ENCODE measurements at regions not wholly inside any gene's neighbourhood (a gene's known extent, or its start where the extent isn't known, plus 50 kb on each side); places are given as distances from the start of the nearest gene placed in this dataset.
"Not testable (repeated sequence)": the region's sequence is repeated elsewhere in the genome, so short reads cannot be mapped to it uniquely, and the experiment has no call there.

DNA sequence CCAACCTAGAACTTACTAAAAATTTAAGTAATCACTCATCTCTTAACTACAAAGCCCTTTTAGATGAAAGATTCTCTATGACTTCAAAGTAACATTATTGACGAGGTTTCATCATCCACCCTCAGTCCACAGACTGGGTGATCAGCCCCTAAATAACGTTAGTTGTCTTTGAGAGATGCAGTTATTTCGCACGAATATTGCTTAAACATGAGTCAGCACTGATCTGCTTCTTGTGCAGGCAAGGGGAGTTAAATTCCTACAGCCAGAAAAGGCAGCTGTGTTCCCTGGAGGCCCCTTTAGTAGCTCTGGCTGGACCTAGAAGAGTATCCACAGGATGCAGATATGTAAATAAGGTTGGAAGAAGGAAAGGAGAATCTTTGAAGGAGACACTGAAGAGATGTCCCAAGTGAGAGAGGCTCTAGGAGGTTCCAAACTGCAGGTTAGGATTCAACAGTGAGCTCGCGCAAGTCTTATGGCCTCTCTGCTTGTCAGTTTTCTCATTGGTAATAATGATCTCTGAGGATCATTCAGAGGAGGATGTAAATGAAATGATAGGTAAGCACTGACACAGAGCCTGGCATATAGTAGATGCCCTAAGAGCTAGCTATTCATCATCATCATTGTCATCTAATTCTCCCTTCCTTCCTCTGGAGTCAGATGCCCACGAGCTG, 122.2 kb upstream of the MAN2A1 start:
- Mint-ChIP-seq H3K4me1 (ENCODE audit: low read depth) (no peaks in the 10 kb centered on the region), H3K27ac (no peak overlapping the region), H3K36me3 (ENCODE audit: low read depth) (no peaks in the 10 kb centered on the region), H3K4me3 (no peak overlapping the region), H3K9me3 (no peaks in the 10 kb centered on the region), H3K27me3 (no peaks in the 10 kb centered on the region)
- intact Hi-C loops (cut with micrococcal nuclease) = no loop called here

GRCh38 chr5:109566361-109566760, 123.4 kb upstream of the MAN2A1 start:
- Mint-ChIP-seq H3K9me3 (no peaks in the 10 kb centered on the region), H3K36me3 (ENCODE audit: low read depth) (no peaks in the 10 kb centered on the region), H3K4me1 (ENCODE audit: low read depth) (no peaks in the 10 kb centered on the region), H3K27me3 (no peaks in the 10 kb centered on the region), H3K27ac (no peak overlapping the region), H3K4me3 (no peak overlapping the region)
- intact Hi-C loops (cut with micrococcal nuclease) = no loop called here

- Mint-ChIP-seq H3K36me3 (ENCODE audit: low read depth) (no peaks in the 10 kb centered on the region), H3K9me3 (no peaks in the 10 kb centered on the region), H3K27me3 (no peaks in the 10 kb centered on the region), H3K4me3 (no peak overlapping the region), H3K4me1 (ENCODE audit: low read depth) (no peaks in the 10 kb centered on the region), H3K27ac (no peak overlapping the region)
- intact Hi-C loops (cut with micrococcal nuclease) = no loop called here
Measured at GRCh38 chr5:109563739-109564138, 126.0 kb upstream of the MAN2A1 start.

GRCh38 chr5:109563189-109563588, 126.5 kb upstream of the MAN2A1 start:
- Mint-ChIP-seq H3K27me3 (no peaks in the 10 kb centered on the region), H3K4me1 (ENCODE audit: low read depth) (no peaks in the 10 kb centered on the region), H3K4me3 (no peak overlapping the region), H3K27ac (no peak overlapping the region), H3K36me3 (ENCODE audit: low read depth) (no peaks in the 10 kb centered on the region), H3K9me3 (no peaks in the 10 kb centered on the region)
- intact Hi-C loops (cut with micrococcal nuclease) = no loop called here

- Mint-ChIP-seq H3K4me3 (no peak overlapping the region), H3K27ac (no peak overlapping the region), H3K27me3 (peaks cover 1% of the 10 kb centered on the region), H3K36me3 (ENCODE audit: low read depth) (no peaks in the 10 kb centered on the region), H3K9me3 (no peaks in the 10 kb centered on the region), H3K4me1 (ENCODE audit: low read depth) (no peaks in the 10 kb centered on the region)
- intact Hi-C loops (cut with micrococcal nuclease) = no loop called here
Measured at GRCh38 chr5:109562441-109562840, 127.3 kb upstream of the MAN2A1 start.

DNA sequence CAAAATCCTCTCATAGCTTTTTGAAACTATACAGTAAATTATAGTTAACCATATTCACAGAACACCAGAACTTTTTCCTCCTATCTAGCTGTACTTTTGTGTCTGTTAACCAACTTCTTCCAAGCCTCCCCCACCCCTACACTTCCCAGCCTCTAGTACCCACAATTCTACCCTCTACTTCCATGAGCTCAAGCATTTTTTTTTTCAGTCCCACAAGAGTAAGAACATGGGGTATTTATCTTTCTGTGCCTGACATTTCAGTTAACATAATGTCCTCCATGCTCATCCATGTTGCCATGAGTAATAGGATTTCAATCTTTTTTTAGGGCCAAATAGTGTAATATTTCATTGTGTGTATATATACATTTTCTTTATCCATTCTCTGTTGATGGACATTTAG, 128.3 kb upstream of the MAN2A1 start:
- H3K4me1 Mint-ChIP-seq (ENCODE audit: low read depth) = no peaks in the 10 kb centered on the region

GRCh38 chr5:109560554-109560953, 129.2 kb upstream of the MAN2A1 start:
- Mint-ChIP-seq H3K9me3 (no peaks in the 10 kb centered on the region), H3K36me3 (ENCODE audit: low read depth) (no peaks in the 10 kb centered on the region), H3K4me3 (no peak overlapping the region), H3K27me3 (peaks cover 1% of the 10 kb centered on the region), H3K4me1 (ENCODE audit: low read depth) (no peaks in the 10 kb centered on the region), H3K27ac (no peak overlapping the region)
- intact Hi-C loops (cut with micrococcal nuclease) = no loop called here

More for the DNA sequence above, 128.3 kb upstream of the MAN2A1 start:
- intact Hi-C loops (cut with micrococcal nuclease) = no loop called here
- no peaks in the 10 kb centered on the region for H3K9me3 Mint-ChIP-seq
- H3K36me3 Mint-ChIP-seq (ENCODE audit: low read depth) = no peaks in the 10 kb centered on the region
- H3K27ac Mint-ChIP-seq = no peak overlapping the region
- H3K4me3 Mint-ChIP-seq = no peak overlapping the region
- H3K27me3 Mint-ChIP-seq = peaks cover 1% of the 10 kb centered on the region

DNA sequence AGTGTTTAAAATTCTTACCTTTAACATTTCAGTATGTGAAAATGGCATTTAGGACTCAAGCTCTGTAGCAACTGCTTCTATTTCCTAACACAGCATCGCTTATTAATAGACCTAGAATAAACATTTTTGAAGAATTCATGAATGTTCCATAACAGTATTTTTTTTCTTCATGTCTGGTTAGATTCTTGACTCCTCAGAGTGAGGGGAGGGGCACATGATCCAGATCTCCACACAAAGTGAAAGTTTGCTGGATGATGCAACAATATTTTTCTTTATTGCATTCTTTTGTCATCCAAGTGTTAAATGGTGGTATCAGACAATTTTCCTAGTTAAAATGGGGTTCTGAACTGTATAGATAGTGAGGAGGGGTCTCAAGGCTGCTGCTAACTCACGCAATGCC, 130.8 kb upstream of the MAN2A1 start:
- Mint-ChIP-seq H3K4me1 (ENCODE audit: low read depth) (no peaks in the 10 kb centered on the region), H3K27me3 (peaks cover 1% of the 10 kb centered on the region), H3K4me3 (no peak overlapping the region), H3K36me3 (ENCODE audit: low read depth) (no peaks in the 10 kb centered on the region), H3K9me3 (peaks cover 2% of the 10 kb centered on the region), H3K27ac (no peak overlapping the region)
- intact Hi-C loops (cut with micrococcal nuclease) = no loop called here

DNA sequence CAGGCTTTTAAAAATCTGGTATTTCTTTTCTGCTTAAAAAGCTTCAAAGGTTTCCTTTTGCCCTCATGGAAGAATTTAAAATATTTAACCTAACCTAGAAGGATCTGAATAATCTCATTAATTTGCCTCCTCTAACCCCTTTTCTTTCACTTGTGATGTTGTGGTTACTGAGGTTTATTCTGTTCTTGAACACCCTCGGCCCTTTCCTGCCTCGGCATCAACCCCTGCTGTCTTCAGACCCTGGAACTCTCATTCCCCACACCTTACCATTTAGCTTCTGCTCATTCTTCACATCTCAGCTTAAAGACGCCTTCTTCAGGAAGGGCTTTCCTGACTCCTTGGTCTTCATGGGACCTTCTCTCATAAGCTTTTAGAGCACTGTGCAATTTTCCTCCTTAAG, 131.4 kb upstream of the MAN2A1 start:
- Mint-ChIP-seq H3K27ac (no peak overlapping the region), H3K4me1 (ENCODE audit: low read depth) (no peaks in the 10 kb centered on the region), H3K4me3 (no peak overlapping the region), H3K27me3 (peaks cover 1% of the 10 kb centered on the region), H3K9me3 (peaks cover 8% of the 10 kb centered on the region), H3K36me3 (ENCODE audit: low read depth) (no peaks in the 10 kb centered on the region)
- intact Hi-C loops (cut with micrococcal nuclease) = no loop called here

GRCh38 chr5:109553846-109554245, 135.9 kb upstream of the MAN2A1 start:
- intact Hi-C loops (cut with micrococcal nuclease) = no loop called here
- no peak overlapping the region for H3K4me3 Mint-ChIP-seq
- H3K36me3 Mint-ChIP-seq (ENCODE audit: low read depth) = no peaks in the 10 kb centered on the region
- no peaks in the 10 kb centered on the region for H3K4me1 Mint-ChIP-seq (ENCODE audit: low read depth)
- no peak overlapping the region for H3K27ac Mint-ChIP-seq
- H3K9me3 Mint-ChIP-seq = peaks cover 23% of the 10 kb centered on the region
- H3K27me3 Mint-ChIP-seq = peaks cover 1% of the 10 kb centered on the region

DNA sequence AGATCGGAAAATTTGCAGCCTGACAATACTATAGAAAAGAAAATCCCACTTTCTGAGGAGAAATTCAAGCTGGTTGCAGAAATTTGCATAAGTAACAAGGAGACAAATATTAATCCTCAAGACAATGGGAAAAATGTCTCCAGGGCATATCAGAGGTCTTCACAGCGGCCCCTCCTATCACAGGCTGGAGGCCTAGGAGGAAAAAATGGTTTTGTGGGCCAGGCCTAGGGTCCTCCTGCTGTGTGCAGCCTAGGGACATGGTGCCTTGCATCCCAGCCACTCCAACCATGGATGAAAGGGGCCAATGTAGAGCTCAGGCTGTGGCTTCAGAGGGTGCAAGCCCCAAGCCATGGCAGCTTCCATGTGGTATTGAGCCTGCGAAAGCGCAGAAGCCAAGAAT, 138.5 kb upstream of the MAN2A1 start:
- H3K27me3 Mint-ChIP-seq; H3K27ac Mint-ChIP-seq; H3K36me3 Mint-ChIP-seq (ENCODE audit: low read depth); H3K4me1 Mint-ChIP-seq (ENCODE audit: low read depth); H3K4me3 Mint-ChIP-seq; intact Hi-C loops (cut with micrococcal nuclease): not testable (repeated sequence)
- peaks cover 23% of the 10 kb centered on the region for H3K9me3 Mint-ChIP-seq

DNA sequence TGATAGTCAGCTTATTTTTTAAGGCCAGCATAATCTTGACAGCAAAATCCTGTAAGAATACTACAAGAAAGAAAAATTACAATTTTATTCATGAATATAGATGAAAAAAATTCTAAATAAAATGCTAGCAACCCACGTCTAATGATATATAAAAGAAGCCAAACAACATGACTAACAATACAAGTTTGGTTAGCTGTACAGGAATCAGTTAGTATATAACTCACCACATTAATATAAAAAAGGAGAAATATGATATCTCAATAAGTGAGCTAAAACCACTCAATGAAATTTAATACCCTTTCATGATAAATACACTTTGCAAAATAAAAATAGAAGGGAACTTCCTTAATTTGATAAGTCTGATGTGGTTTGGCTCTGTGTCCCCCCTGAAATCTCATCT, 139.7 kb upstream of the MAN2A1 start:
- no peak overlapping the region for H3K4me3 Mint-ChIP-seq
- no peaks in the 10 kb centered on the region for H3K27me3 Mint-ChIP-seq

GRCh38 chr5:109546461-109546860, 136.7 kb upstream of the PJA2 start:
- peaks cover 12% of the 10 kb centered on the region for H3K9me3 Mint-ChIP-seq
- no peaks in the 10 kb centered on the region for H3K4me1 Mint-ChIP-seq (ENCODE audit: low read depth)
- H3K4me3 Mint-ChIP-seq = no peak overlapping the region
- H3K27ac Mint-ChIP-seq = no peak overlapping the region
- intact Hi-C loops (cut with micrococcal nuclease) = no loop called here
- no peaks in the 10 kb centered on the region for H3K36me3 Mint-ChIP-seq (ENCODE audit: low read depth)
- H3K27me3 Mint-ChIP-seq = no peaks in the 10 kb centered on the region

More for the DNA sequence above, 139.7 kb upstream of the MAN2A1 start:
- H3K4me1 Mint-ChIP-seq (ENCODE audit: low read depth) = no peaks in the 10 kb centered on the region
- intact Hi-C loops (cut with micrococcal nuclease) = no loop called here
- H3K9me3 Mint-ChIP-seq = peaks cover 23% of the 10 kb centered on the region
- no peaks in the 10 kb centered on the region for H3K36me3 Mint-ChIP-seq (ENCODE audit: low read depth)
- H3K27ac Mint-ChIP-seq = no peak overlapping the region

DNA sequence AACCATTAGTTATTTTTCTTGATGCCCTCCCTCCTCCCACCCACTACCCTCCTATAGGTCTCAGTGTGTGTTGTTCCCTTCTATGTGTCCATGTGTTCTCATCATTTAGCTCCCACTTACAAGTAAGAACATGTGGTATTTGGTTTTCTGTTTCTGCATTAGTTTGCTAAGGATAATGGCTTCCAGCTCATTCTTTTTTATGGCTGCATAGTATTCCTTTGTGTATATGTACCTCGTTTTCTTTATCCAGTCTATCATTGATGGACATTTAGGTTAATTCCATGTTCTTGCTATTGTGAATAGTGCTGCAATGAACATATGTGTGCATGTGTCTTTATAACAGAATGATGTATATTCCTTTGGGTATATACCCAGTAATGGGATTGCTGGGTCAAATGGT, 135.1 kb upstream of the PJA2 start:
- H3K9me3 Mint-ChIP-seq = peaks cover 15% of the 10 kb centered on the region
- H3K36me3 Mint-ChIP-seq (ENCODE audit: low read depth); H3K27me3 Mint-ChIP-seq; H3K27ac Mint-ChIP-seq; H3K4me3 Mint-ChIP-seq; intact Hi-C loops (cut with micrococcal nuclease); H3K4me1 Mint-ChIP-seq (ENCODE audit: low read depth): not testable (repeated sequence)

DNA sequence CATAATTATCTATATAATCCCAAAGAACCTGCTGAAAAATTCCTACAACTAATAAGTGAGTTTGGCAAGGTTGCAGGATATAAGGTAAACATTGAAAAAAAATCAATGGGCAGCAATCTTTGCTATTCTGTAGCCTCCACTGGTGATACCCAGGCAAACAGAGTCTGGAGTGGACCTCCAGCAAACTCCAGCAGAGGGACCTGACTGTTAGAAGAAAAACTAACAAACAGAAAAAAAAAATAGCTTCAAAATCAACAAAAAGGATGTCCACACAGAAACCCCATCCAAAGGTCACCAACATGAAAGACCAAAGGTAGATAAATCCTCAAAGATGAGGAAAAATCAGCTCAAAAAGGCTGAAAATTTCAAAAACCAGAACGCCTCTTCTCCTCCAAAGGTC, 128.9 kb upstream of the PJA2 start:
- H3K36me3 Mint-ChIP-seq (ENCODE audit: low read depth); H3K27ac Mint-ChIP-seq; intact Hi-C loops (cut with micrococcal nuclease); H3K4me3 Mint-ChIP-seq; H3K4me1 Mint-ChIP-seq (ENCODE audit: low read depth): not testable (repeated sequence)
- H3K27me3 Mint-ChIP-seq = peaks cover 12% of the 10 kb centered on the region
- H3K9me3 Mint-ChIP-seq = peaks cover 22% of the 10 kb centered on the region

Data from dendritic cell treated with granulocyte-macrophage colony-stimulating factor and Interleukin-4, amounts not matched to agents 40 ng/mL and 50 ng/mL, for 4 days (primary cell).